Posterior cingulate gyrus (tissue), 11 donors: ENCODE measurements at regions not wholly inside any gene's neighbourhood (a gene's known extent, or its start where the extent isn't known, plus 50 kb on each side); places are given as distances from the start of the nearest gene placed in this dataset.
A peak's percentile ranks its signal among the peaks of the same experiment; 100 is the strongest.

Experiments
- DNase-seq, 10 donors: peaks; one replicate each; pipeline versions ENCODE4 v3.0.0 to v3.0.0-alpha.2; 2020 to 2021; ENCODE audit warnings: mixed read lengths in 3 of 10
- intact Hi-C: fragments of 100-400 bp; cut with DNase I; formaldehyde crosslinking; loops from one replicate; pipeline ENCODE4 v1.15.1; 2023

DNA sequence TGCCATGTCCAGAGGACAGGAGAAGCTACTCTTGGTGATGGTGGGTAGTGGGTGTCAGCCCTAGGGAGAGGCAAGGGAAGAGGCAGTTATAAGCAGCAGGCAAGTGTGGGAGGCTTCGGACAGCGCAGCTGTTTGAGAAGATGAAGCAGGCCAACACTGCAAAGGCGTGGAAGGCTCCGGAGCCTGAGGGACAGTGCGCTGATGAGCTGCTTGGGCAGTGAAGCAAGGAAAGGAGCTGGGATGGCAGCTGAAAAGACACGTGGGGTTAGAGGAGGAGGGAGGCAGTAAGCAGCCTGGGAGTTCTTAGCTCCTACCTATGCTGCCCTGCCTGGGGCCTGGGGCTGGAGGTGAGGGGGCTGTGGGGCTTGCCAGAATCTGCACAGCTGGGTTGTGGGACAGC lies 50.1 kb upstream of the CRTAC1 start:
- intact Hi-C loops, result no loop called here
- peak in 2 of 10 donors; percentile 75 to 81 for DNase-seq
